ENCODE measurements at regions not wholly inside any gene's neighbourhood (a gene's known extent, or its start where the extent isn't known, plus 50 kb on each side); places are given as distances from the start of the nearest gene placed in this dataset.

DNA sequence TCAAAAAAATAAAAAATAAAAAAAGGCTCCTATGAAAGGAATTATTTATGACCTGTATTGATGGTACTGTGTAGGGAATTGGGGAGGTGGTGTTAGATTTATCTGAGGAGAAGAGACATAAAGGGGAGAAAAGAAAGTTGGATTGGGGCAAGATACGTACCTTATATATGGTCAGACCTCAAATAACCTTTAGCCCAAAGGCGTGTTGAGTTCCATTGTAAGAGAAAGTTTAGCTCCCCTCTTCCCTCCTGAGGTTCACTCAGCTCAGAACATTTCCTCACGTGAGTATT lies 296.9 kb downstream of the ADGB start:
- no peak for DNase-seq
- no peaks in the 10 kb centered on the region for H3K9me3 ChIP-seq
- intact Hi-C loops (cut with DNase I) = no loop called here
- H3K4me1 ChIP-seq = no peaks in the 10 kb centered on the region
- H3K4me3 ChIP-seq = no peak overlapping the region
- WGBS, 2 donors = 64 to 74% methylated on average over 3 of the region's 3 CpGs
- H3K27me3 ChIP-seq = no peaks in the 10 kb centered on the region
- TF ChIP-seq, protein P1, sequence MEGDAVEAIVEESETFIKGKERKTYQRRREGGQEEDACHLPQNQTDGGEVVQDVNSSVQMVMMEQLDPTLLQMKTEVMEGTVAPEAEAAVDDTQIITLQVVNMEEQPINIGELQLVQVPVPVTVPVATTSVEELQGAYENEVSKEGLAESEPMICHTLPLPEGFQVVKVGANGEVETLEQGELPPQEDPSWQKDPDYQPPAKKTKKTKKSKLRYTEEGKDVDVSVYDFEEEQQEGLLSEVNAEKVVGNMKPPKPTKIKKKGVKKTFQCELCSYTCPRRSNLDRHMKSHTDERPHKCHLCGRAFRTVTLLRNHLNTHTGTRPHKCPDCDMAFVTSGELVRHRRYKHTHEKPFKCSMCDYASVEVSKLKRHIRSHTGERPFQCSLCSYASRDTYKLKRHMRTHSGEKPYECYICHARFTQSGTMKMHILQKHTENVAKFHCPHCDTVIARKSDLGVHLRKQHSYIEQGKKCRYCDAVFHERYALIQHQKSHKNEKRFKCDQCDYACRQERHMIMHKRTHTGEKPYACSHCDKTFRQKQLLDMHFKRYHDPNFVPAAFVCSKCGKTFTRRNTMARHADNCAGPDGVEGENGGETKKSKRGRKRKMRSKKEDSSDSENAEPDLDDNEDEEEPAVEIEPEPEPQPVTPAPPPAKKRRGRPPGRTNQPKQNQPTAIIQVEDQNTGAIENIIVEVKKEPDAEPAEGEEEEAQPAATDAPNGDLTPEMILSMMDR (IDR thresholded peaks at IDR 0.05) = no peak
- no peak for TF ChIP-seq POLR2A (IDR thresholded peaks at IDR 0.05)
- H3K36me3 ChIP-seq = no peaks in the 10 kb centered on the region
- H3K27ac ChIP-seq = no peak overlapping the region

DNA sequence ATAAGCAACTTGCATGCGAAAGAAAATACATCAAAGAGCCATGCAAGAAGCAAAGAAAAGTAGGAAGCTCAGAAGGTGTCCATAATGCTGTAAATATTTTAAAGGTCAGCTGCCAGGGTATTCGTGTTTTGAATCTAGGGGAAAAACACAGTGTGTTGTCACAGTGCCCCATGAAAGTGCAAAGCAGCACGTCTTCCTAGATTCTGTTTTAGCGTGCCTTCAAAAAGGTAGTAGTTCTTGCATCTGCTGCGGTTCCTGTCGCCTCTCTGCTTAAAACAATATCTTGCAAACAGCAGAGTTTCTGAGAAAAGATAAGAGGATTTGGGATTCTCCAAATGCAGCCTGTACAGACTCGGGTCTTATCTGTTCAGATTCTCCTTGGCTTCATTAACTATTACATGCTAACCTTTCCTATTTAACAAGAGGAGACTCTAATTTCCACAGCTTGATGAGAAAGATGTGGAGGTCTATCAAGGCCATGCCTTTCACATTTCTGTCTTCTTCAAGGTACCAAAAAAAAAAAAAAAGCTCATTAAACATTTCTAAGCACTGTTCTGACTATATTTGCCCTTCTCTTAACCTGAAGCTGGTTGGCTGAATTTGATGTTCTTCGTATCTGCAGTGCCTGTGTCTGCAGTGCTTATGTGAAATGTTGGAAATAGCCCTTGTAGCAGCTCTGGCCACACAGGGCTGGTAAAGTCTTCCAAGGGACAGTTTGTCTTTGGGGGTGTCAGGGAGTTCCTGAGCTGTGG lies 297.5 kb downstream of the ADGB start:
- WGBS, 2 donors = 69 to 73% methylated on average over 8 of the region's 8 CpGs
- Histone ChIP-seq H3K4me1 (no peaks in the 10 kb centered on the region), H3K4me3 (no peak overlapping the region), H3K27ac (no peak overlapping the region), H3K36me3 (no peaks in the 10 kb centered on the region), H3K9me3 (no peaks in the 10 kb centered on the region), H3K27me3 (no peaks in the 10 kb centered on the region)
- intact Hi-C loops (cut with DNase I) = no loop called here
- TF ChIP-seq, protein P1 (IDR thresholded peaks at IDR 0.05) = no peak
- no peak for TF ChIP-seq POLR2A (IDR thresholded peaks at IDR 0.05)
- no peak for DNase-seq

DNA sequence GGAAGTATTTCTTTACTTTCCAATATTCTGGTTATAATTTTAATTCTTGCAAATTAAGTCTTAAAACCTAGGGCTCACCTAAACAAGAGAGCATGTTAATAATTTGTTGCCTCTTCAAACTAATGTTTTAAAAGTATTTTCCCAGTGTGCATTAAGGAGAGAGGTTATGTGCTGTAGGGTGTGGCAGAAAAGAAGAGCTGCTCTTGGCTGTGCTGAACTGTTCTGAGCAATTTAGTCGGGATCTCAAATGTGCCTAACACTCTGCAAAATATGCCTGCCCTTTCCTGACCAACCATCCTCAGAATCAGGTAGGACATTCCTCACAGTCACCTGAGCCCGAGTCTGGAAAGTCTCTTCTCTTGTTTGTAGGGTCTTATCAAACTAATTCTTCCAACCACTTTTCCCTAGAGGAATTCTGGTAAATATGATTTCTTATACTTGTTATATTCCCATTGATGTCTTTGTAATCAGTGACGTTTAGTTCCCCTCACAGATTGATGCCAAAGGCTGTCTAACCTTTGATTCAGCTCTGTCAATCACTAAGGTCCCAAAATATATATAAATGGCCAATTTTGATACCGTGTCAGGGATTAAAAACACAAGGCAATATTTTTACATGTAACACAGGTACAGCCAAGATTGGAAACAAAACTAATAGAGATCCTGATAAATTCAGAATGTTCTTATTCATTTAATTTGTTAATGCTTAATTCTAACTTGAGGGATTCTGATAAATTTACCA lies 298.4 kb downstream of the ADGB start:
- Histone ChIP-seq H3K27me3 (no peaks in the 10 kb centered on the region), H3K27ac (no peak overlapping the region), H3K4me3 (no peak overlapping the region), H3K9me3 (no peaks in the 10 kb centered on the region), H3K36me3 (no peaks in the 10 kb centered on the region), H3K4me1 (no peaks in the 10 kb centered on the region)
- intact Hi-C loops (cut with DNase I) = no loop called here
- TF ChIP-seq, protein P1 (IDR thresholded peaks at IDR 0.05) = no peak
- no peak for TF ChIP-seq POLR2A (IDR thresholded peaks at IDR 0.05)
- 61 to 72% methylated on average over 4 of the region's 4 CpGs for WGBS, 2 donors
- DNase-seq = no peak

DNA sequence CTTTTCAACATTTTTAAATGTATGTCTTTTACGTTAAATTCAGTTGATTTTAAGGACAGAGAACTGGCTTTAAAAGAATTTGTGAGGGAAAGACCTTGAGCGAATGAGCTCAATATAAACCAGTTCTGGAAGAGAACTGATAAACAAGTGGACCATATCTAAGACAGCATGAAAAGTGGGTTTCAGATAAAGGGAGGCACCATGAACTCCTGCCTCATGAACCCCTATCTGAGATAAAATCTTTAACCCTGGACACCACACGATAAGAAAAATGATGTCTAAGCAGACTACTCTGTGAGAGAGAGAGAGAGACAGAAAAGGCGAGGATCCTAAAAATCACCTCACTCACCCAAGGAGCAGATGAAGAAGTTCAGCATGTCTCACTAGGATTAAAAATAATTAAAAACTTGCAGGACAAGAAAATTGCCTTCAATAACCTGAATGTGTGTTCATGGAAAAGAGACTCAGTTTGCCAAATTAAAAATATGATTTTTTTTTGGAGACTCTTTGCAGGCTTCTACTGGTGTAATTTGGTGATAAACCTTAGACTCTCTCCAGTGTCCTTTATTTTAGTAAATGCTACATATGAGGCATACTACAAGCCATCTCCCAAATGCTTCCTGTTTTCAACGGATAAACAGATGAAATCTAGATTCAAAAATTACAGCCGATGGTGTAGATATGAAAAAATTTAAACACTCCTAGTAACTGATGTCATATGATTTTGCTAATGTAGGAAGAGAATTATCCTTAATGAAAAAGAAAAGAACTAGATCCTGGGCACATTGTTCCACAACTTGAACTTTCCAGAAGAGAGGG lies 299.5 kb downstream of the ADGB start:
- no peak for TF ChIP-seq POLR2A (IDR thresholded peaks at IDR 0.05)
- TF ChIP-seq, protein P1 (IDR thresholded peaks at IDR 0.05) = no peak
- Histone ChIP-seq H3K9me3 (no peaks in the 10 kb centered on the region), H3K36me3 (no peaks in the 10 kb centered on the region), H3K4me3 (no peak overlapping the region), H3K4me1 (no peaks in the 10 kb centered on the region), H3K27me3 (no peaks in the 10 kb centered on the region), H3K27ac (no peak overlapping the region)
- 64 to 78% methylated on average over 6 of the region's 6 CpGs for WGBS, 2 donors
- intact Hi-C loops (cut with DNase I) = no loop called here
- no peak for DNase-seq

DNA sequence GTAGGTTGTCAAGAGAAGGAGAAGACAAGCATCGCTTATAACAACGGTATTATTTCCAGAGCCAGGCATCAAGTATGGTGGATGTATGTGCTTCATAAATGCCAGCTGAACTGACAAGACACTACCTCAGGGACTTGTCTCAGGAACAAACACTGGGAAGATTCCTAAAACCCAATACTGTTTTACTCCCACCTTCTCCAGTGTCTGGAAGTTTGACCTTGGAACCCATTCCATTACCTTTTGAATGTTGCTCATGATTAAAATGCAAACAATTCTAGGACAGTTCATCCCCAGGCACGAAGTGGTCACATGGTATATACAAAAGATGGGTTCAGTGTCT lies 300.1 kb downstream of the ADGB start:
- 78 to 86% methylated on average over 3 of the region's 3 CpGs for WGBS, 2 donors
- H3K9me3 ChIP-seq = no peaks in the 10 kb centered on the region
- no peaks in the 10 kb centered on the region for H3K27me3 ChIP-seq
- no peaks in the 10 kb centered on the region for H3K4me1 ChIP-seq
- DNase-seq = no peak
- no peak overlapping the region for H3K4me3 ChIP-seq
- TF ChIP-seq, protein P1 (IDR thresholded peaks at IDR 0.05) = no peak
- TF ChIP-seq POLR2A (IDR thresholded peaks at IDR 0.05) = no peak
- H3K27ac ChIP-seq = no peak overlapping the region
- H3K36me3 ChIP-seq = no peaks in the 10 kb centered on the region
- intact Hi-C loops (cut with DNase I) = no loop called here

Data from esophagus squamous epithelium (tissue), 5 donors.